ENCODE measurements at regions not wholly inside any gene's neighbourhood (a gene's known extent, or its start where the extent isn't known, plus 50 kb on each side); places are given as distances from the start of the nearest gene placed in this dataset.

GRCh38 chr2:66239655-66240054, 195.3 kb upstream of the MEIS1 start:
- TF ChIP-seq CTCF (IDR thresholded peaks at IDR 0.05): no peak
- no peak for TF ChIP-seq POLR2A (IDR thresholded peaks at IDR 0.05)
